C4-2B (cell line): ENCODE measurements at regions not wholly inside any gene's neighbourhood (a gene's known extent, or its start where the extent isn't known, plus 50 kb on each side); places are given as distances from the start of the nearest gene placed in this dataset.

Experiments used
- ZFX ChIP-seq: fragments of 450-650 bp; IDR thresholded peaks from 2 replicates; pipeline ENCODE4 v1.6.1; 2017
- TF ChIP-seq, protein P1 (sequence below): fragments of 450-650 bp; conservative IDR thresholded peaks from 2 replicates; pipeline ENCODE4 v1.5.1; 2017; ENCODE audit warnings: mild to moderate bottlenecking

DNA sequence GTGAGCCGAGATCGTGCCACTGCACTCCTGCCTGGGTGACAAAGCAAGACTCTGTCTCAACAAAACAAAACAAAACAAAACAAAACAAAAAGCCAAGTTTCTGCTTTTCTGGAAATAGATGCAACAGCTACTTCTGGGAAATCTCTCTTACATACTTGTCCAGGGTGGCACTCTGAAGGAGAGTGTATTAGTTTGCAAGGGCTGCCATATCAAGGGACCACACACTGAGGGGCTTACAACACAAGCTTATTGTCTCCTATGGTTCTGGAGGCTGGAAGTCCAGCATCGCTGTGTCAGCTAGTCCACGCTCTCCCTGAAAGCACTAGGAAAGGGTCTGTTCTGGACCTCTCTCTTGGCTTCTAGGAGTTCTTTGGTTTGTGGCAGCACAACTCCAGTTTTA, 277.9 kb upstream of the WWC1 start:
- TF ChIP-seq, protein P1, sequence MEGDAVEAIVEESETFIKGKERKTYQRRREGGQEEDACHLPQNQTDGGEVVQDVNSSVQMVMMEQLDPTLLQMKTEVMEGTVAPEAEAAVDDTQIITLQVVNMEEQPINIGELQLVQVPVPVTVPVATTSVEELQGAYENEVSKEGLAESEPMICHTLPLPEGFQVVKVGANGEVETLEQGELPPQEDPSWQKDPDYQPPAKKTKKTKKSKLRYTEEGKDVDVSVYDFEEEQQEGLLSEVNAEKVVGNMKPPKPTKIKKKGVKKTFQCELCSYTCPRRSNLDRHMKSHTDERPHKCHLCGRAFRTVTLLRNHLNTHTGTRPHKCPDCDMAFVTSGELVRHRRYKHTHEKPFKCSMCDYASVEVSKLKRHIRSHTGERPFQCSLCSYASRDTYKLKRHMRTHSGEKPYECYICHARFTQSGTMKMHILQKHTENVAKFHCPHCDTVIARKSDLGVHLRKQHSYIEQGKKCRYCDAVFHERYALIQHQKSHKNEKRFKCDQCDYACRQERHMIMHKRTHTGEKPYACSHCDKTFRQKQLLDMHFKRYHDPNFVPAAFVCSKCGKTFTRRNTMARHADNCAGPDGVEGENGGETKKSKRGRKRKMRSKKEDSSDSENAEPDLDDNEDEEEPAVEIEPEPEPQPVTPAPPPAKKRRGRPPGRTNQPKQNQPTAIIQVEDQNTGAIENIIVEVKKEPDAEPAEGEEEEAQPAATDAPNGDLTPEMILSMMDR, result no peak
- no peak for TF ChIP-seq ZFX
